Esophagus squamous epithelium (tissue), 5 donors: ENCODE measurements at regions not wholly inside any gene's neighbourhood (a gene's known extent, or its start where the extent isn't known, plus 50 kb on each side); places are given as distances from the start of the nearest gene placed in this dataset.
"Not testable (repeated sequence)": the region's sequence is repeated elsewhere in the genome, so short reads cannot be mapped to it uniquely, and the experiment has no call there.

Experiments used
- DNase-seq: peaks from one replicate; lab custom pipeline; 2025; lab: John Stamatoyannopoulos, UW
- H3K27ac ChIP-seq, 4 donors: fragments of 200-600 bp; sonication (generic); one replicate each; pipeline ENCODE4 v1.5.1; 2016 to 2019; ENCODE audit warnings: mild to moderate bottlenecking in 1 of 4
- H3K27me3 ChIP-seq, 4 donors: fragments of 200-600 bp; sonication (generic); 1 replicate in 3 of 4; 2 replicates in 1 of 4; pipeline versions ENCODE4 v1.5.1 to v1.6.0; 2017 to 2021; ENCODE audit warnings: antibody characterized with exemption in 1 of 4
- H3K36me3 ChIP-seq, 3 donors: fragments of 200-600 bp; sonication (generic); one replicate each; pipeline ENCODE4 v1.5.1; 2016 to 2019
- H3K4me1 ChIP-seq, 3 donors: fragments of 200-600 bp; sonication (generic); one replicate each; pipeline ENCODE4 v1.5.1; 2017 to 2019
- H3K4me3 ChIP-seq, 4 donors: fragments of 200-600 bp; sonication (generic); 1 replicate in 3 of 4; 2 replicates in 1 of 4; pipeline ENCODE4 v1.5.1; 2016 to 2019; ENCODE audit warnings: mild to moderate bottlenecking in 2 of 4, moderate library complexity in 1 of 4
- H3K9me3 ChIP-seq, 3 donors: fragments of 200-600 bp; sonication (generic); one replicate each; pipeline ENCODE4 v1.5.1; 2016 to 2019
- CTCF ChIP-seq, 6 experiments: fragments of 450-650 bp in 4 of 6; fragments of 200-600 bp in 2 of 6; sonication (generic) in 2 of 6; IDR thresholded peaks; one replicate each; pipeline ENCODE4 v1.5.1; 2016 to 2019; ENCODE audit warnings: antibody characterized with exemption in 6 of 6, mild to moderate bottlenecking in 4 of 6, moderate library complexity in 4 of 6
- POLR2A ChIP-seq, 4 donors: fragments of 450-650 bp; IDR thresholded peaks; one replicate each; pipeline ENCODE4 v1.6.1; 2017; ENCODE audit warnings: antibody characterized with exemption in 4 of 4, mild to moderate bottlenecking in 4 of 4, moderate library complexity in 3 of 4
- WGBS, 2 donors: methylation state at CpG; one replicate each; pipeline ENCODE4 v1.1.5; 2018; 5-methylcytosine and 5-hydroxymethylcytosine counted together
- intact Hi-C: fragments of 100-400 bp; cut with DNase I; formaldehyde crosslinking; loops from one replicate; pipeline ENCODE4 v1.15.0; 2022
- donor health status: DM: yes; HTN: yes; CAD: no.

- no peaks in the 10 kb centered on the region for H3K4me1 ChIP-seq
Observed at GRCh38 chr17:71024172-71024571, 854.8 kb downstream of the KCNJ2 start.

DNA sequence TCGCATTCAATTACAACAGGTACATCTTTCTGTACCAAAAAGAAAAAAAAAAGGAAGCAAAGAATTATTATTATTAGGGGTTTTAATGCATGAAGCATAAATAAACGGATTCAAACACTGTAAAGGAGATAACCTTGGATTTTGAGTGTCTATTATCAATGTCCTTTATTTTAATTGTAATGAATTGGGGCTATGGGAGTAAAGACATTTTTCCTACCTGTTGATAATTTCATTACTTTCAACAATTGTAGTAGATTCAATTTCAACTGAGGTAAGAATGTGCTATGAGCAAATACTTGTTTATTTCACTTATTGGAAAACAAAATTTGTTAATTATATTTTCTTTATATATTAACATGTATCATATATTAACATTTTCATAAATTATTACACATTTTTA, 855.6 kb downstream of the KCNJ2 start:
- Histone ChIP-seq H3K4me3 (no peak overlapping the region), H3K27ac (no peak overlapping the region), H3K4me1 (no peaks in the 10 kb centered on the region), H3K9me3 (no peaks in the 10 kb centered on the region), H3K27me3 (no peaks in the 10 kb centered on the region), H3K36me3 (no peaks in the 10 kb centered on the region)
- intact Hi-C loops = no loop called here
- 59 to 63% methylated on average over 2 of the region's 2 CpGs for WGBS, 2 donors
- DNase-seq = no peak
- TF ChIP-seq POLR2A (IDR thresholded peaks at IDR 0.05) = no peak
- TF ChIP-seq CTCF (IDR thresholded peaks at IDR 0.05) = no peak

More at GRCh38 chr17:71024172-71024571, 854.8 kb downstream of the KCNJ2 start:
- H3K27me3 ChIP-seq = no peaks in the 10 kb centered on the region
- no peaks in the 10 kb centered on the region for H3K9me3 ChIP-seq
- TF ChIP-seq CTCF (IDR thresholded peaks at IDR 0.05) = no peak
- no peak for TF ChIP-seq POLR2A (IDR thresholded peaks at IDR 0.05)
- WGBS, 2 donors = 52 to 63% methylated on average over 3 of the region's 3 CpGs
- DNase-seq = no peak
- H3K4me3 ChIP-seq = no peak overlapping the region
- no peak overlapping the region for H3K27ac ChIP-seq
- H3K36me3 ChIP-seq = no peaks in the 10 kb centered on the region
- intact Hi-C loops = no loop called here

DNA sequence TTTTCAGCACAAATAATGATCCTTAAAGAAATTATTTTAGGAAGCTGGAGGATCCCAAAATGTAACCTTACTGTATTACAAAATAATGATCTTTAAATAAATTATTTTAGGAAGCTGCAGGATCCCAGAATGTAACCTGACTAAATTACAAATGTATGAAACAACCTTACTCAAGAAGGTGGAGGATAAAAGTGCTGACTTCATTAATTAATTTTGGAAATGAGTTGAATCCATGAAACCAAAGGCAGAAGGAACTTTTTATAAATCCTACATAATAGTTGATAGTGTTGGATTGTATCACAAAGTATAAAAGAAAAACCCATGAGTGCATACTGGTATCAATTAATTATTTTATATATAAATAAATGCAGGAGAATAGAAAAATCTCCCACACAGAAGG, 859.9 kb downstream of the KCNJ2 start:
- no peak for DNase-seq
- Histone ChIP-seq H3K9me3 (no peaks in the 10 kb centered on the region), H3K4me1 (no peaks in the 10 kb centered on the region), H3K4me3 (no peak overlapping the region), H3K36me3 (no peaks in the 10 kb centered on the region), H3K27ac (no peak overlapping the region), H3K27me3 (no peaks in the 10 kb centered on the region)
- no peak for TF ChIP-seq CTCF (IDR thresholded peaks at IDR 0.05)
- intact Hi-C loops = no loop called here

- H3K4me1 ChIP-seq, intact Hi-C loops, H3K9me3 ChIP-seq, DNase-seq, H3K27me3 ChIP-seq, H3K27ac ChIP-seq, H3K36me3 ChIP-seq, H3K4me3 ChIP-seq: not testable (repeated sequence)
- WGBS, 2 donors = 80 to 88% methylated on average over 2 of the region's 2 CpGs
Observed at GRCh38 chr17:71031286-71031685, 862.0 kb downstream of the KCNJ2 start.

GRCh38 chr17:71032746-71033273, 863.5 kb downstream of the KCNJ2 start:
- Histone ChIP-seq H3K4me3 (no peak overlapping the region), H3K36me3 (no peaks in the 10 kb centered on the region), H3K4me1 (no peaks in the 10 kb centered on the region), H3K9me3 (no peaks in the 10 kb centered on the region), H3K27me3 (no peaks in the 10 kb centered on the region), H3K27ac (no peak overlapping the region)
- no peak for DNase-seq
- intact Hi-C loops = no loop called here
- 32 to 67% methylated on average over 2 of the region's 2 CpGs for WGBS, 2 donors
- no peak for TF ChIP-seq POLR2A (IDR thresholded peaks at IDR 0.05)
- no peak for TF ChIP-seq CTCF (IDR thresholded peaks at IDR 0.05)

- H3K4me3 ChIP-seq = no peak overlapping the region
- WGBS, 2 donors = 61 to 72% methylated on average over 7 of the region's 7 CpGs
Observed at GRCh38 chr17:71033336-71033735, 864.0 kb downstream of the KCNJ2 start.

More at GRCh38 chr17:71033336-71033735, 864.0 kb downstream of the KCNJ2 start:
- DNase-seq = no peak
- H3K4me1 ChIP-seq = no peaks in the 10 kb centered on the region
- no peaks in the 10 kb centered on the region for H3K27me3 ChIP-seq
- no peak for TF ChIP-seq CTCF (IDR thresholded peaks at IDR 0.05)
- TF ChIP-seq POLR2A (IDR thresholded peaks at IDR 0.05) = no peak
- intact Hi-C loops = no loop called here
- H3K36me3 ChIP-seq = no peaks in the 10 kb centered on the region
- no peak overlapping the region for H3K27ac ChIP-seq
- no peaks in the 10 kb centered on the region for H3K9me3 ChIP-seq
